GM18511 (cell line): ENCODE measurements at regions not wholly inside any gene's neighbourhood (a gene's known extent, or its start where the extent isn't known, plus 50 kb on each side); places are given as distances from the start of the nearest gene placed in this dataset.

Experiments used
- ATAC-seq: cut with Tn5 transposase; IDR thresholded peaks from one replicate; pipeline ENCODE4 v1.9.1; 2021; ENCODE audit warnings: mild to moderate bottlenecking, moderate library complexity; ENCODE audit not compliant: unreplicated experiment

DNA sequence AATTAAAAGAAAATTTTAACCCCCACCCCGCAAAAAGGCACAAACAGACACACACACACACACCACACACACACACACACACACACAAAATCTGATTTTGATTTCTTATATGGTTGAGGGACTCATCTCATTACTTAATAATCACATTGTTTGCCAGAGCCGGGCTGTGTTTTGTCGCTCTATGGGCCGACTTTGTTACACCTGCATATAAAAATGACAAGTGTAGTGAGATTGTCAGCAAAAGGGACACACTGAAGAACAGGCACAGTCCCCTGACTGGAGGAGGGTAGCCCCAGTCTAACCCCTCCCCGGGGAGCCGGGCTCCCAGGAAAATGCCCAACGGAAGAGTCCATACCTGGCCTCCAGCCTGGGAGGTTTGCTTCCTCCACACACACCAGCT is 221.6 kb downstream of the ENGASE start:
- ATAC-seq: no peak

GRCh38 chr17:79295307-79295706 is 220.7 kb downstream of the ENGASE start:
- no peak for ATAC-seq

GRCh38 chr17:79294459-79295071 is 219.9 kb downstream of the ENGASE start:
- ATAC-seq: no peak

DNA sequence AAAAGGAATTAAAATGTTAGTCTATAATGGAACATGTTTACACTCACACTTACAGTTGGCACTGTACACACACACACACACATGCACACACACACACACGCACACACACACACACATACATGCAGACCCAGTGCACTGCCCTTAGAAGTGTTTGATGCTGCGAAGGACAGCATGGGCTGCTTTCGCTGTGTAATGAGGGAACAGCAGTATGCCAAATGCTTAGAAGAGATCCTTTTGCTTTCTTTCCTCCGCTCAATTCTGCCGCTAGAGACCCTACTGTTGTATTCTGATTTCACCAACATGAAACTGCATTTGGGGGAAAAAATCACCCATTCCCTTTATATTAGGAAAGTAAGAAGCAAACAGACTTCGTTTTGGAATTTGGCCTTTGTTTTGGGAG is 217.9 kb downstream of the ENGASE start:
- no peak for ATAC-seq

- ATAC-seq: no peak
Observed at GRCh38 chr17:79291391-79291790, 216.8 kb downstream of the ENGASE start.

DNA sequence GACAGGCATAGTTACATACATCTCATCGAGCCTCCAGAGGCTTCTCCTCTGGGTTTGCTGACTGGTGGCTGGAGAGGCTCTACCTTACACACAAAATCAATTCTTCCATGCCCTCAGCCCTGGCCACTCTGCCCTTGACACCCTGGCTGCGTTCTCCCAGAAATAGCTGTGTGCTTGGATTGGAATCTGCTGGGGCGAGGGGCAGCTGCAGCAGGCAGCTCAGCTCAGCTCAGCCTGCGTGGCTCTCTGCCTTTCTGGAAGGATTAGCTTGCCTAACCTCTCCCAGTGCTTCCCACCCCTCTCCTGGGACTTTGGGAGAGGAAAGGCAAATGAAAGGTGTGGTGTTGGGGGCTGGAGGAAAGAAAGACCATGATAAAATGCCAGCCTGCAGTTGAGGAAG is 216.1 kb downstream of the ENGASE start:
- ATAC-seq: no peak

GRCh38 chr17:79288950-79289349 is 214.3 kb downstream of the ENGASE start:
- no peak for ATAC-seq

- ATAC-seq: no peak
Observed at GRCh38 chr17:79286440-79286839, 211.8 kb downstream of the ENGASE start.

DNA sequence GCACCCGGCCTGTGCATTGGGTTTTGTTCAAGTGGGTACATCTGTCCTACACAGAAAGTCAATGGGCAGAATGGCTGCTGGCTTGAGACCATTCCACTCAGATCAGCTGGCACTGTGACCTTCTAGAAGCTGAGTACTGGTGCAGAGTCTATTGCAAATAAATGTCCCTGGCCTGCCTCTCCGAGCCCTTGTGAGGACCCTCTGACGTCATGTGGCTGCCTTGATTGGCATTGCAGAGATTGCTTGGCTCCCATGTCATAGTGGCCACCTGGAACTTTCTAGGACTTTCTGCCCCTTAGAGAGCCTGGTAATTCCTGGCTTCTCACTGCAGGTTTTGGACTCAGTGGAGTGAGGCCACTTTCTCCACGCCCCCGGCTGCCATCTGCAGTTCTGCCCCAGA is 211.3 kb downstream of the ENGASE start:
- no peak for ATAC-seq

DNA sequence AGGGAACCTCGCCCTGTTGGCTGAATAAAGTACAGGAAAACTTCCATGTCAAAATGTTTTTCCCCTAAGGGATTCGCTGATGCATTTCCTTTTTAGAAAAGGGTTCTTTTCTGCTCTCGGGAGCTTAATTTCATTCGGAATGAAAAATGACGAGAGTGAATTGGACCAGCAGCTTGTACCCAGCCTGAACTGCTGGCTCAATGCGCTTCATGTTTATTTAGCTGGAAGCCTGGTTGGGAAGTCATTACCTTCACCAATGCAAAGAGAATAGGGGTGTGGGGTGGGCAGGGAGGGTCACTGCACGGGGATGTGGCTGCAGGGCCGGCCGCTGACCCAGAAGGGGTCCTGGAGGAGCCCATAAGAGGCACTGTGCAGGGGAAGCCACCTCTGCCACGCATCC is 207.7 kb downstream of the ENGASE start:
- ATAC-seq: no peak

DNA sequence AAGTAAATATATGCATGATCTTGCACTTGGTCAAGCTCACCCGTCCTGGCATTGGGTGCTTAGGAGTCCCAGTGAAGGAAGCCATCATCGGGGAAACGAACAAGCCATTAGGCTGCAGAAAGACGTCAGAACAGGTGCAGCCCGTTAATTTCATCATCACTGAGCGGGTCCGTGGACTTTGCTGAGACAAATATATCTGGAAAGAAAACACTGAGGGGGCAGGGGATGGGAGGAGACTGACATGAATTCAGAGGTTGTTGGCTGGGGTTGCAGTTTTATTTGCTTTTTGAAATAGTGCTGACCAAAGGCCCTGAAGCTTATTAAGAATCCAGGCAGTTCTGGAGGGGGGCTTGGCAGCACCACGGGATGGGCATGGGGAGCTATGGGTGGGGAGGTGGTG is 207.2 kb downstream of the ENGASE start:
- ATAC-seq: no peak

GRCh38 chr17:79280866-79281572 is 206.4 kb downstream of the ENGASE start:
- ATAC-seq: no peak

DNA sequence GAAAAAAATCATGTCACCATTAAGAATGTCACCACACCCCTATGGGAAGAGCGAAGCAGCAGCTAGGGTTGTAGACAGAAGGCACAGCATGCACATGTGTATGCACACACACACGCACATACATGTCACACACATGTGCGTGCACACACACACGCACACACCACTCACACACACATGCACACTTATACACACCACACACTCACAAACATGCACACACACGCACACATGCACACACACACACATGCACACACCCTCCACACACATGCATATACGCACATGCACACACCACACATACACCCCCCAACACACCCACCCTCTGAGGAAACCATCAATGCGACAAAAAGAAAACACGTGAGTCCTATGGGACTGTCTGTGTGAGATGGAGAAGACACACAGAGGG is 205.4 kb downstream of the ENGASE start:
- ATAC-seq: no peak

DNA sequence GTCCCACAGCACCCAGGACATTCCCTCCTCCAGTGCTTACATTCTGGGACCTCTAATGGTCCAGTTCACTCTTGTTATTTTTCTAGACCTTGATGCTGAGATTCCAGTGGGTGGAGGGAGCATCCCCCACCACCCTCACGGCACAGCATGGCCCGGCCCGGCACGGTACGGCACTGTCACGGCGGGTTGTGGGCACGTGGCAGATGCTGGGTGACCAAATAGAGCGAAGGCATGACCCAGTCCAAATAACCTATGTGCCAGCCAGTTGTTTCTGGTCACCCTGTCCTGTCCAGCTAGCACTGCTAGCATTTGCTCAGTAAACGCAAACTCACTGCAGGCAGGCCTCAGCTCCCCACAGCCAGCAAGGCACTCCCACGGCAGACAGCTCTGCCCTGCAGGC is 204.7 kb downstream of the ENGASE start:
- no peak for ATAC-seq

- no peak for ATAC-seq
Observed at GRCh38 chr17:79276821-79277220, 202.2 kb downstream of the ENGASE start.

- no peak for ATAC-seq
Observed at GRCh38 chr17:79273660-79274059, 199.0 kb downstream of the ENGASE start.

- ATAC-seq: no peak
Observed at GRCh38 chr17:79272666-79273219, 198.1 kb downstream of the ENGASE start.

GRCh38 chr17:79272220-79272619 is 197.6 kb downstream of the ENGASE start:
- no peak for ATAC-seq

DNA sequence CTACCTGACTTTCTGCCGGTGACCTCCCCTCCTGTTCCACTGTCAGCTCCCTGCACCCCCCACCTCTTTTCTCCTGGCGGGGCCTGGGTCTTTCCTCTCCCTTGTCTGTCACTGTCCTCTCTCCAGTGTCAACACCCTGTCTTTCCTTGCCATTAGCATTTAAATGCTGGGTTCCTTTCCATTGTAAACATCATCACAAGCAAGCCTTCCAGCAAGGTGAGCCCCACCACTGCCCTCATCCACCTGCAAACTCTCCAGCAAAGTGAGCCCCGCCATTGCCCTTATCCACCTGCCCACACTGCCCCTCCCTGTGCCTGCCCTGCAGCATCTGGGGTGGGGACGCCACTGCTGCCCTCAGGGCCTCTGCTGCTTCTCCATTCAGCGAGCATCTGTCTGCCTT is 195.0 kb downstream of the ENGASE start:
- no peak for ATAC-seq

DNA sequence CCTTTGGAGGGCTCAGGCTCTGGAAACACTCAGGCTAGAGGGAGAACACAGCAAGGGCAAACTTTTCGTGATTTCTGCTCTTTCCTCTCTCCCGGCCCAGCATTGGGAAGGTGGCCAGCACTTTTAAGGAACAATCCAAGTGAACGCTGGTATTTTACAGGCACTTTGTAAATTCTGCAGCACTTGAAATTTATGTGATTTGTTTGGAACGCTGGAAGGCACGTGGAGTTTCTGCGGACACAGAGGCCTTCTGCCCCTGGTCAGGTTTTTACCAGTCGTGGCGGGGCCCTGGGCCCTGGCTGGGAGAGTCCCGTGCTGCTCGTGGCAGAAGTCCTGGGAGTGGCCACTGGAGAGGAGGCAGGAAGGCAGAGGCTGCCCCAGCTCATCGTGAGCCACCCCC is 188.6 kb downstream of the ENGASE start:
- ATAC-seq: no peak

DNA sequence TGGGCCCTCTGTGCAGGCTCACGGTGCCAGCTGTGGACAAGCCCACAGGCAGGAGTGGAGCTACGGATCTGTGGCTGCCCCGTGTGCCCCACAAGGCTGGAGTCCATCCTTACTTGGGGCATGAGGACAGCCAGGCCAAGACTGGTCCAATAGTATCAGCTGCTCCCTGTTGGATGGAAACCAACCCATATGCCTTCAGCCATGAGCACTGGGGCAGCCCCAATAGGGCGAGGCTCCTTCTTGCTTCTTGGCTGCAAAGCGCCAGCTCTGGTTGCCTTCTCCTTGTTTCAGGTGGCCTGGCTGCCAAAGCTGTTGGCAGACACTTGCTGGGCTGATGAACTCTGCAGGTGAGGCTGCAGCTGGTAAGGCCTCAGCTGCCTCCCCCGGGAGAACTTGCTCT is 188.0 kb downstream of the ENGASE start:
- no peak for ATAC-seq

DNA sequence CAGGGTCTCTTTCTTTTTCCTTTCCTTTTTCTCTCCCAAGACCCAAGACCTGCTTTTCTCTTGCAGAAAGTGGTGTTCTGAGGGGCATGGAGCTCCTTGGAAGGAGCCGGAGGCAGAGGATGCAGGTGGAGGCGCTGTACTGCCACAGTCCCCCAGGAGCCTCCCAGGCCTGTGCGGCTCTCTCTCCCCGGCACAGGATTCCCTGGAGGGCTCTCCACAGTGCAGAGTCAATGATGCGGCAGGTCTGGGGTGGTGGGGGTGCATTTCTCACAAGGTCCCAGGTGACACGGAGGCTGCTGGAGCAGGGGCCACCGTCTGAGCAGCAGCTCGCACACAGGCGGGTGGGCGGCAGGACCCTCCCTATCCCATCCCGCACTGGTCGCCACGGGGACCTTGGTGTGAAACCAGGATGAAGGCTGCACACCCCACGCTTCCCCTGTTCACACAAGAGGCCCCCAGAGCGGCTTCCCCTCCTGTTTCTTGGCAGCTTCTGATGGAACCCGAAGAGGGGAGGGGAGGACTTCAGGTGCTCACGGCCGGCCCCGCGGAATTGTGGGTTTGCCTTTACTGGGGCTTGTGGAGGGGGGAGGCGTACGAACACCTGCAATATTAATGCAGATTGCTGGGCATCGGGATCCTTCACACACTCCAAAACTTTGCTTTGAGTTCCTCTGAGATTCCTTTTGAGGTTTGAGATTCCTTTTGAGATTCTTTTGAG is 186.9 kb downstream of the ENGASE start:
- no peak for ATAC-seq
